Endodermal cell (in vitro differentiated cells): ENCODE measurements at regions not wholly inside any gene's neighbourhood (a gene's known extent, or its start where the extent isn't known, plus 50 kb on each side); places are given as distances from the start of the nearest gene placed in this dataset.
"Not testable (repeated sequence)": the region's sequence is repeated elsewhere in the genome, so short reads cannot be mapped to it uniquely, and the experiment has no call there.

Source experiments
- DNase-seq: peaks from one replicate; pipeline ENCODE4 v3.0.0-alpha.2; 2017
- H3K27ac ChIP-seq: 2 replicates; pipeline ENCODE4 v1.5.1; 2013; ENCODE audit warnings: mild to moderate bottlenecking, low read depth, low read length, moderate library complexity
- H3K27me3 ChIP-seq: 2 replicates; pipeline ENCODE4 v1.6.1; 2013; ENCODE audit warnings: mild to moderate bottlenecking, low read length, moderate library complexity; ENCODE audit not compliant: insufficient read depth, control insufficient read depth, poor library complexity, severe bottlenecking
- H3K36me3 ChIP-seq: 2 replicates; pipeline ENCODE4 v1.7.0; 2013; ENCODE audit warnings: mild to moderate bottlenecking, low read length, moderate library complexity; ENCODE audit not compliant: control insufficient read depth, insufficient read depth
- H3K4me1 ChIP-seq: one replicate; pipeline ENCODE4 v1.7.0; 2013; ENCODE audit warnings: low read length; ENCODE audit not compliant: control insufficient read depth, insufficient read depth
- H3K4me3 ChIP-seq: 2 replicates; pipeline ENCODE4 v1.5.1; 2013; ENCODE audit warnings: mild to moderate bottlenecking, low read length, moderate library complexity
- H3K9ac ChIP-seq: 2 replicates; pipeline ENCODE4 v1.6.1; 2013; ENCODE audit warnings: mild to moderate bottlenecking, low read length, moderate library complexity; ENCODE audit not compliant: poor library complexity, severe bottlenecking; ENCODE audit errors: extremely low read depth
- H3K9me3 ChIP-seq: 2 replicates; pipeline ENCODE4 v1.6.1; 2013; ENCODE audit warnings: mild to moderate bottlenecking, low read length, moderate library complexity; ENCODE audit not compliant: control insufficient read depth
- H3K27ac Mint-ChIP-seq: 2 replicates; pipeline ENCODE4 v1.8.0; 2020; ENCODE audit warnings: mixed read lengths
- H3K27me3 Mint-ChIP-seq: 2 replicates; pipeline ENCODE4 v1.8.0; 2021; ENCODE audit warnings: mild to moderate bottlenecking, mixed read lengths; ENCODE audit not compliant: insufficient read depth
- H3K36me3 Mint-ChIP-seq: 2 replicates; pipeline ENCODE4 v1.8.0; 2020; ENCODE audit warnings: low read depth, mixed read lengths
- H3K4me1 Mint-ChIP-seq: 2 replicates; pipeline ENCODE4 v1.8.0; 2020; ENCODE audit warnings: mixed read lengths
- H3K4me3 Mint-ChIP-seq: 2 replicates; pipeline ENCODE4 v1.8.0; 2020; ENCODE audit warnings: mild to moderate bottlenecking, moderate library complexity, mixed read lengths
- H3K9me3 Mint-ChIP-seq: 2 replicates; pipeline ENCODE4 v1.8.0; 2020; ENCODE audit warnings: mild to moderate bottlenecking, mixed read lengths
- WGBS, 2 experiments: methylation state at CpG; one replicate each; pipeline versions ENCODE4 v1.1.5 to v1.1.7; 2013; ENCODE audit warnings: missing lambda C conversion rate in 2 of 2, mixed read lengths in 1 of 2; ENCODE audit not compliant: insufficient coverage in 1 of 2, insufficient read length in 1 of 2; 5-methylcytosine and 5-hydroxymethylcytosine counted together
- TF ChIP-seq, protein P1 (sequence below): fragments of 200-600 bp; sonication (generic); conservative IDR thresholded peaks from 2 replicates; pipeline ENCODE4 v1.5.0; 2021; ENCODE audit warnings: antibody characterized with exemption, mild to moderate bottlenecking

DNA sequence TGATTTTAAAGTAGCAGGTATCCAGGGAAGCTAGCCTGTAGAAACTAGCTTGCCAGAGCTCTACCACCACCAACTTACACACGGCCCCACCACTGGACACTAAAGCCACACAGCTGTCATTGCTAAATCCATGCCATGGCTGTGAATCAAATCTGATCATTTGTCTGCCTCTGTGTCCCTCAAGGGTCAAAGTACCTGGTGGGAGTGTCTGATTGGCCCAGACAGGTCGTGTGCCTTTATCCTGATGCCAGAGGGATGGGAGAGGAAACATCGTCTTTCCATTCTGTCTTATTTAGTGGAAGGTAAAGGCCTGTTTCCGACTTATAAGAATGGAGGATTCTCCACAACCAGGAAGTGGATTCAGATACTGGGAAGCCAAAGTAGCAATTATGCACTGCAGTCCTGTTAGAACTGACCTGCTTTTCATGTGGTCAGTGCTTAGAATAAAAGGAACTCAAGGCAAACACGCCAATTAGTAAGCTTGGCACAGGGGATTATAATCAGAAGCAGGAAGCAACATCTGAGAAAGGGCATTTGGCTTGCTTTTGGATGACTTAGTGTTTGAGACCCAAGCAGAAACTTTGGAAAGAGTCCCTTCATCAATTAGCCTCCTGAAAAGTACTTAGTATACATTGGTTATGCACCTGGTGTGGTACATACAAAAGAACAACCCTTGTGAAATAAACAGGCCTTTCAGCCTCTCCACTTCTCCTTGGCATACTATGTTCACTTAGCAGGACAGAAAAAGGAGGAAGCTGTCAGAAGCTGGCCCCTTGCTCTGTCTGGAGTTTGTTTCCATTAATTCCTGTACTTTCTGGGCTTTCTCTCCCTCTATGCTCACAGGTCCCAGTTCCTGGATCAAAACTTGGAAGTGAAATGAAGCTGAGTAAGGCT is 192.4 kb downstream of the NUFIP1 start:
- Histone ChIP-seq H3K4me1 (no peaks in the 10 kb centered on the region), H3K4me3 (no peak overlapping the region), H3K36me3 (no peaks in the 10 kb centered on the region), H3K27ac (no peak overlapping the region), H3K27me3 (no peaks in the 10 kb centered on the region), H3K9ac (no peak overlapping the region), H3K9me3 (peaks cover 17% of the 10 kb centered on the region)
- peaks cover 3% of the 10 kb centered on the region for H3K27me3 Mint-ChIP-seq
- H3K4me1 Mint-ChIP-seq = no peaks in the 10 kb centered on the region
- 86 to 95% methylated on average over 3 to 5 of the region's 5 CpGs for WGBS, 2 experiments
- TF ChIP-seq, protein P1, sequence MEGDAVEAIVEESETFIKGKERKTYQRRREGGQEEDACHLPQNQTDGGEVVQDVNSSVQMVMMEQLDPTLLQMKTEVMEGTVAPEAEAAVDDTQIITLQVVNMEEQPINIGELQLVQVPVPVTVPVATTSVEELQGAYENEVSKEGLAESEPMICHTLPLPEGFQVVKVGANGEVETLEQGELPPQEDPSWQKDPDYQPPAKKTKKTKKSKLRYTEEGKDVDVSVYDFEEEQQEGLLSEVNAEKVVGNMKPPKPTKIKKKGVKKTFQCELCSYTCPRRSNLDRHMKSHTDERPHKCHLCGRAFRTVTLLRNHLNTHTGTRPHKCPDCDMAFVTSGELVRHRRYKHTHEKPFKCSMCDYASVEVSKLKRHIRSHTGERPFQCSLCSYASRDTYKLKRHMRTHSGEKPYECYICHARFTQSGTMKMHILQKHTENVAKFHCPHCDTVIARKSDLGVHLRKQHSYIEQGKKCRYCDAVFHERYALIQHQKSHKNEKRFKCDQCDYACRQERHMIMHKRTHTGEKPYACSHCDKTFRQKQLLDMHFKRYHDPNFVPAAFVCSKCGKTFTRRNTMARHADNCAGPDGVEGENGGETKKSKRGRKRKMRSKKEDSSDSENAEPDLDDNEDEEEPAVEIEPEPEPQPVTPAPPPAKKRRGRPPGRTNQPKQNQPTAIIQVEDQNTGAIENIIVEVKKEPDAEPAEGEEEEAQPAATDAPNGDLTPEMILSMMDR = no peak
- DNase-seq = no peak
- H3K4me3 Mint-ChIP-seq = no peak overlapping the region
- H3K27ac Mint-ChIP-seq = no peak overlapping the region
- no peaks in the 10 kb centered on the region for H3K36me3 Mint-ChIP-seq
- peaks cover 2% of the 10 kb centered on the region for H3K9me3 Mint-ChIP-seq

DNA sequence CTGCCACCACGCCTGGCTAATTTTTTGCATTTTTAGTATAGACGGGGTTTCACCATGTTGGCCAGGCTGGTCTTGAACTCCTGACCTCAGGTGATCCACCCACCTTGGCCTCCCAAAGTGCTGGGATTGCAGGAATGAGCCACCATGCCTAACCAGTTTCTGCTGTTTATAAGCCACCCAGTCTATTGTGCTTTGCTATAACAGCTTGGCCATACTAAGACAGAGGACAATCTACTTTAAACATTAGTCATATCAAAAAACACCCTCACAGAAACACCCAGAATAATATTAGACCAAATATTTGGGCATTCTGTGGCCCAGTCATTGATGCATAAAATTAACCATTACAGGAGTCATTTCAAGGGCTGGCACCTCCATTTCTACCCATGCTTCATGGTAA is 193.2 kb downstream of the NUFIP1 start:
- 88 to 90% methylated on average over 2 of the region's 2 CpGs for whole genome bisulfite sequencing, 2 experiments

DNA sequence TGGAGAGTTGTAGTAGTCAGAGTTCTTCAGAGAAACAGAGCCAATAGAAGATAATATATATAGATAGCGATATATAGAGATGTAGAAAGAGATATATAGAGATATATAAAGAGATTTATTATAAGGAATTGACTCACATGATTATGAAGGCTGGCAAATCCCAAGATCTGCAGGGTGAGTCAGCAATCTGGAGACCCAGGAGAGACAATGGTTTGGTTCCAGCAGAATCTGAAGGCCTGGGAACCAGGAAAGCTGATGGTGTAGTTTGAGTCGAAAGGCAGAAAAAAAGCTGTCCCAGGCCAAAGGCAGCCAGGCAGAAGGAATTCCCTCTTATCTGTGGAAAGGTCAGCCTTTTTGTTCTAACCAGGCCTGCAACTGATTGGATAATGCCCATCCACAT is 194.1 kb downstream of the NUFIP1 start:
- no peaks in the 10 kb centered on the region for H3K4me1 ChIP-seq
- WGBS, 2 experiments = 97 to 100% methylated on average over 2 of the region's 2 CpGs
- DNase-seq = no peak
- H3K27ac Mint-ChIP-seq = peak overlapping the region; percentile 26
- no peaks in the 10 kb centered on the region for H3K27me3 ChIP-seq
- no peaks in the 10 kb centered on the region for H3K36me3 ChIP-seq
- H3K9me3 Mint-ChIP-seq = peaks cover 2% of the 10 kb centered on the region
- H3K9ac ChIP-seq = no peak overlapping the region
- no peak overlapping the region for H3K27ac ChIP-seq
- H3K4me1 Mint-ChIP-seq = no peaks in the 10 kb centered on the region
- no peak overlapping the region for H3K4me3 Mint-ChIP-seq
- no peaks in the 10 kb centered on the region for H3K36me3 Mint-ChIP-seq
- peaks cover 17% of the 10 kb centered on the region for H3K9me3 ChIP-seq
- peaks cover 3% of the 10 kb centered on the region for H3K27me3 Mint-ChIP-seq
- no peak overlapping the region for H3K4me3 ChIP-seq
- TF ChIP-seq, protein P1 = no peak

More for the DNA sequence above, 193.2 kb downstream of the NUFIP1 start:
- not testable (repeated sequence) for H3K27me3 Mint-ChIP-seq, H3K27ac ChIP-seq, DNase-seq, H3K9me3 Mint-ChIP-seq, H3K4me3 Mint-ChIP-seq, H3K27ac Mint-ChIP-seq, H3K27me3 ChIP-seq, H3K36me3 ChIP-seq, H3K9ac ChIP-seq, H3K36me3 Mint-ChIP-seq, H3K4me3 ChIP-seq, H3K4me1 Mint-ChIP-seq, H3K4me1 ChIP-seq
- H3K9me3 ChIP-seq = peaks cover 17% of the 10 kb centered on the region
